GM03348 (cell line): ENCODE measurements at regions not wholly inside any gene's neighbourhood (a gene's known extent, or its start where the extent isn't known, plus 50 kb on each side); places are given as distances from the start of the nearest gene placed in this dataset.

Source experiments
- DNase-seq: peaks from one replicate; pipeline ENCODE4 v3.0.0; 2012; ENCODE audit warnings: low spot score

- DNase-seq, result no peak
Observed at GRCh38 chr6:169082093-169082492, 171.6 kb downstream of the THBS2 start.

GRCh38 chr6:169081248-169081647 lies 172.4 kb downstream of the THBS2 start:
- DNase-seq, result no peak

- no peak for DNase-seq
Observed at GRCh38 chr6:169079650-169080049, 174.0 kb downstream of the THBS2 start.

- no peak for DNase-seq
Observed at GRCh38 chr6:169078399-169079145, 175.1 kb downstream of the THBS2 start.

- no peak for DNase-seq
Observed at GRCh38 chr6:169075915-169076654, 177.6 kb downstream of the THBS2 start.

GRCh38 chr6:169075211-169075914 lies 178.3 kb downstream of the THBS2 start:
- peak; percentile 73 for DNase-seq

- no peak for DNase-seq
Observed at GRCh38 chr6:169074526-169074925, 179.1 kb downstream of the THBS2 start.

- peak; percentile 82 for DNase-seq
Observed at GRCh38 chr6:169073311-169073710, 180.3 kb downstream of the THBS2 start.

- DNase-seq, result no peak
Observed at GRCh38 chr6:169072127-169073042, 181.3 kb downstream of the THBS2 start.

GRCh38 chr6:169071394-169071793 lies 182.3 kb downstream of the THBS2 start:
- no peak for DNase-seq

- DNase-seq, result peak; percentile 94
Observed at GRCh38 chr6:169070506-169071176, 183.0 kb downstream of the THBS2 start.

GRCh38 chr6:169069356-169069755 lies 184.3 kb downstream of the THBS2 start:
- DNase-seq, result no peak

- no peak for DNase-seq
Observed at GRCh38 chr6:169064194-169064593, 189.5 kb downstream of the THBS2 start.

- DNase-seq, result no peak
Observed at GRCh38 chr6:169062272-169062671, 191.4 kb downstream of the THBS2 start.

GRCh38 chr6:169058634-169059033 lies 195.0 kb downstream of the THBS2 start:
- DNase-seq, result no peak

GRCh38 chr6:169052462-169052861 lies 201.2 kb downstream of the THBS2 start:
- no peak for DNase-seq

- DNase-seq, result no peak
Observed at GRCh38 chr6:169051371-169051770, 202.3 kb downstream of the THBS2 start.

- peak; percentile 73 for DNase-seq
Observed at GRCh38 chr6:169048865-169049205, 204.8 kb downstream of the THBS2 start.

GRCh38 chr6:169048185-169048864 lies 205.3 kb downstream of the THBS2 start:
- DNase-seq, result no peak

- no peak for DNase-seq
Observed at GRCh38 chr6:169047345-169047744, 206.3 kb downstream of the THBS2 start.
